Tibial nerve (tissue), 4 donors: ENCODE measurements at regions not wholly inside any gene's neighbourhood (a gene's known extent, or its start where the extent isn't known, plus 50 kb on each side); places are given as distances from the start of the nearest gene placed in this dataset.

Experiments used
- DNase-seq, 2 donors: peaks; one replicate each; pipeline ENCODE4 v3.0.0-alpha.2; 2019; ENCODE audit warnings: low spot score in 2 of 2
- H3K27ac ChIP-seq, 4 donors: fragments of 200-600 bp; sonication (generic) in 3 of 4; one replicate each; pipeline ENCODE4 v1.5.1; 2017 to 2019; ENCODE audit warnings: mild to moderate bottlenecking in 1 of 4
- H3K27me3 ChIP-seq, 2 donors: fragments of 200-600 bp; sonication (generic) in 1 of 2; one replicate each; pipeline versions ENCODE4 v1.5.1 to v1.6.0; 2017 to 2019
- H3K36me3 ChIP-seq, 3 donors: fragments of 200-600 bp; sonication (generic); one replicate each; pipeline ENCODE4 v1.5.1; 2018 to 2019
- H3K4me1 ChIP-seq, 4 donors: fragments of 200-600 bp; sonication (generic) in 3 of 4; one replicate each; pipeline ENCODE4 v1.5.1; 2017 to 2019
- H3K4me3 ChIP-seq, 4 donors: fragments of 200-600 bp; sonication (generic) in 3 of 4; one replicate each; pipeline ENCODE4 v1.5.1; 2017 to 2019; ENCODE audit warnings: mild to moderate bottlenecking in 1 of 4, moderate library complexity in 1 of 4
- H3K9me3 ChIP-seq, 4 donors: fragments of 200-600 bp; sonication (generic) in 3 of 4; one replicate each; pipeline ENCODE4 v1.5.1; 2017 to 2019
- CTCF ChIP-seq, 5 experiments: fragments of 200-600 bp in 3 of 5; fragments of 450-650 bp in 2 of 5; sonication (generic) in 3 of 5; IDR thresholded peaks; one replicate each; pipeline ENCODE4 v1.5.1; 2016 to 2019; ENCODE audit warnings: antibody characterized with exemption in 5 of 5, mild to moderate bottlenecking in 3 of 5, moderate library complexity in 2 of 5
- EP300 ChIP-seq, 2 donors: sonication (generic); formaldehyde crosslinking; IDR thresholded peaks; one replicate each; pipeline ENCODE4 v1.6.1; 2017; ENCODE audit warnings: antibody characterized with exemption in 2 of 2, mild to moderate bottlenecking in 1 of 2
- POLR2A ChIP-seq, 2 donors: fragments of 450-650 bp; IDR thresholded peaks; one replicate each; pipeline ENCODE4 v1.6.1; 2017; ENCODE audit warnings: antibody characterized with exemption in 2 of 2, mild to moderate bottlenecking in 2 of 2, moderate library complexity in 2 of 2
- WGBS, 2 donors: methylation state at CpG; one replicate each; pipeline ENCODE4 v1.1.5; 2018; 5-methylcytosine and 5-hydroxymethylcytosine counted together

- no peak for DNase-seq
- Histone ChIP-seq H3K9me3 (no peaks in the 10 kb centered on the region), H3K27ac (no peak overlapping the region), H3K36me3 (no peaks in the 10 kb centered on the region), H3K4me1 (no peaks in the 10 kb centered on the region), H3K4me3 (no peak overlapping the region), H3K27me3 (no peaks in the 10 kb centered on the region)
- TF ChIP-seq CTCF (IDR thresholded peaks at IDR 0.05) = no peak
- TF ChIP-seq EP300 (IDR thresholded peaks at IDR 0.05) = no peak
- no peak for TF ChIP-seq POLR2A (IDR thresholded peaks at IDR 0.05)
- 83% methylated on average over 2 of the region's 2 CpGs for WGBS, 2 donors
Observed at GRCh38 chr7:79691074-79691473, 237.6 kb upstream of the MAGI2 start.

- no peak for DNase-seq
- no peak overlapping the region for H3K27ac ChIP-seq
- no peaks in the 10 kb centered on the region for H3K4me1 ChIP-seq
- no peak for TF ChIP-seq CTCF (IDR thresholded peaks at IDR 0.05)
- no peak for TF ChIP-seq POLR2A (IDR thresholded peaks at IDR 0.05)
- TF ChIP-seq EP300 (IDR thresholded peaks at IDR 0.05) = no peak
- WGBS, 2 donors = 76 to 78% methylated on average over 2 of the region's 2 CpGs
- H3K9me3 ChIP-seq = peaks cover 0 to 4% (median 0%) of the 10 kb centered on the region in 4 donors
- H3K36me3 ChIP-seq = no peaks in the 10 kb centered on the region
- H3K4me3 ChIP-seq = no peak overlapping the region
- no peaks in the 10 kb centered on the region for H3K27me3 ChIP-seq
Observed at GRCh38 chr7:79684384-79684783, 230.9 kb upstream of the MAGI2 start.

- H3K27me3 ChIP-seq = no peaks in the 10 kb centered on the region
- WGBS, 2 donors = 87 to 88% methylated on average over 1 of the region's 1 CpG
- no peak for TF ChIP-seq CTCF (IDR thresholded peaks at IDR 0.05)
- TF ChIP-seq EP300 (IDR thresholded peaks at IDR 0.05) = no peak
- no peak for TF ChIP-seq POLR2A (IDR thresholded peaks at IDR 0.05)
- H3K4me3 ChIP-seq = no peak overlapping the region
- H3K36me3 ChIP-seq = no peaks in the 10 kb centered on the region
- no peaks in the 10 kb centered on the region for H3K4me1 ChIP-seq
- H3K27ac ChIP-seq = no peak overlapping the region
- DNase-seq = no peak
- peaks cover 0 to 4% (median 0%) of the 10 kb centered on the region in 4 donors for H3K9me3 ChIP-seq
Observed at GRCh38 chr7:79683916-79684315, 230.4 kb upstream of the MAGI2 start.

GRCh38 chr7:79683185-79683890 is 229.9 kb upstream of the MAGI2 start:
- WGBS, 2 donors = 78 to 86% methylated on average over 3 of the region's 3 CpGs
- no peak overlapping the region for H3K4me3 ChIP-seq
- H3K9me3 ChIP-seq = peaks cover 0 to 4% (median 0%) of the 10 kb centered on the region in 4 donors
- H3K27me3 ChIP-seq = no peaks in the 10 kb centered on the region
- H3K36me3 ChIP-seq = no peaks in the 10 kb centered on the region
- no peaks in the 10 kb centered on the region for H3K4me1 ChIP-seq
- no peak overlapping the region for H3K27ac ChIP-seq
- TF ChIP-seq POLR2A (IDR thresholded peaks at IDR 0.05) (no peak), EP300 (IDR thresholded peaks at IDR 0.05) (no peak)
- DNase-seq = no peak

GRCh38 chr7:79681454-79681853 is 228.0 kb upstream of the MAGI2 start:
- H3K27me3 ChIP-seq = no peaks in the 10 kb centered on the region
- H3K27ac ChIP-seq = no peak overlapping the region
- no peak for DNase-seq
- no peaks in the 10 kb centered on the region for H3K36me3 ChIP-seq
- H3K9me3 ChIP-seq = peaks cover 0 to 4% (median 0%) of the 10 kb centered on the region in 4 donors
- H3K4me1 ChIP-seq = no peaks in the 10 kb centered on the region
- no peak overlapping the region for H3K4me3 ChIP-seq
- WGBS, 2 donors = 84 to 90% methylated on average over 8 of the region's 8 CpGs
- TF ChIP-seq POLR2A (IDR thresholded peaks at IDR 0.05) = no peak
- no peak for TF ChIP-seq EP300 (IDR thresholded peaks at IDR 0.05)
- TF ChIP-seq CTCF (IDR thresholded peaks at IDR 0.05) = no peak
